HL-60/S4 treated with retinoic acid at 250 ng/mL for 4 days and 3 days (cell line): ENCODE measurements at regions not wholly inside any gene's neighbourhood (a gene's known extent, or its start where the extent isn't known, plus 50 kb on each side); places are given as distances from the start of the nearest gene placed in this dataset.
"Not testable (repeated sequence)": the region's sequence is repeated elsewhere in the genome, so short reads cannot be mapped to it uniquely, and the experiment has no call there.

Source experiments
- in situ Hi-C: fragments of 300-500 bp; cut with MboI; formaldehyde crosslinking; loops from 2 replicates; pipeline ENCODE4 v1.7.0; 2022; ENCODE audit warnings: low sequenced_read_pairs

GRCh38 chr2:220781622-220782241, 790.4 kb downstream of the EPHA4 start:
- in situ Hi-C loops = no loop called here

GRCh38 chr2:220782609-220783113, 789.4 kb downstream of the EPHA4 start:
- in situ Hi-C loops = no loop called here

- in situ Hi-C loops = no loop called here
These were observed 788.4 kb downstream of the EPHA4 start for GRCh38 chr2:220783671-220784070.

GRCh38 chr2:220785178-220785577, 786.9 kb downstream of the EPHA4 start:
- in situ Hi-C loops = no loop called here

GRCh38 chr2:220786216-220786615, 785.9 kb downstream of the EPHA4 start:
- in situ Hi-C loops = no loop called here

DNA sequence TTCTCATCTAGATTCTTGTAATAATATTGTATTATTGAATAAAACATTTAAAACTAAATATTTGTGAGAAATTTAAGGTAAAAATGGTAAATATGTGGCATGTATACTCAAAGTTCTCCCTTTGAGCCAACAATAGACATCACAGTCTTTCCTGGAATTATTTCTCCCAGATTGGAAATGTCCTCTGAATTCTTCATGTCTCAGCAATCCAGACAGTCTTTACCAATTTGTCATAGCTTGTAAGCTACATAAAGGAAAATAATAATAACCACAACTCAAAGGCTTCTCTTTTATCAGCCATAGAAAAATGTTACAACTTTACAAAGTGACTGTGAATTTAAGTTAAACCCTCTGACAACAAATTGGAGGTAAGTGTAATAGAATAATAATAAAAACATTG, 784.9 kb downstream of the EPHA4 start:
- in situ Hi-C loops = no loop called here

- in situ Hi-C loops = no loop called here
These were observed 782.1 kb downstream of the EPHA4 start for GRCh38 chr2:220789961-220790360.

- in situ Hi-C loops = no loop called here
These were observed 776.4 kb downstream of the EPHA4 start for GRCh38 chr2:220795705-220796104.

DNA sequence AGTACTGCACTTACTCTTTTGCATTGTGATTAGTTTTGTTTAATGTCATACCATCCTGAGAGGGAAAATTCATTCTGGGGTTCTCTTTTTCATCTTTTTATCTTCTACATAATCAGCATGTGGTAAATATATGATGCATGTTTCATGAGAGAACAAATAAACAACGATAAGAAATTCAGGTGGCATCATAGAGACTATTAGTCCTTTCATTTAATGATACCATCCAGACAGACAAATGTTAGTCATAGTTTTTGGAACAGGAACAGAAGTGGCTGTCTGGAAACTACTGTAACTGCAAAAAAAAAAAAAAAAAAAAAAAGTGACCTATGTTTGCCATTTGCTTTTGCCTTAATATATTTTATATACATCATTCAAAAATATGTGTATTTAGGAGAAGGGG, 761.0 kb downstream of the EPHA4 start:
- in situ Hi-C loops = no loop called here

GRCh38 chr2:220811952-220812570, 760.0 kb downstream of the EPHA4 start:
- in situ Hi-C loops = no loop called here

- in situ Hi-C loops = no loop called here
These were observed 757.7 kb downstream of the EPHA4 start for GRCh38 chr2:220814441-220814840.

DNA sequence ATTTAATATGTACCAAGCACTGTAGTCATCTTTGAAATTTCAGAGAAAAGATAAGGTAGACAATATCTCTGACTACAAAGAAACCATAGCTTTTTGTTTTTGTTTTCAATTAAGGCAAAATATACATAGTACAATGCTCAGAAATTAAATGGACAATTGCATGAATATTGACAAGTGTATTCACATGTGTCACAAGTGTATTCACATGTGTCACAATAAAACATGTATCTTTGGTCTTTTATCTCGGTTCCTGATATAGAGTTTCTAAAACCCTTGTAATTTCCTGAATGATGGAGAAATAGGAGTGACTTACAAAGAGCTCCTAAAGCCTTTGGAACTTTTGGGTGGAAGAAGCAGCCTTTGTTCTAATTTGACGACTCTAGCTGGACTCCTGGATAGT, 756.4 kb downstream of the EPHA4 start:
- in situ Hi-C loops = no loop called here

DNA sequence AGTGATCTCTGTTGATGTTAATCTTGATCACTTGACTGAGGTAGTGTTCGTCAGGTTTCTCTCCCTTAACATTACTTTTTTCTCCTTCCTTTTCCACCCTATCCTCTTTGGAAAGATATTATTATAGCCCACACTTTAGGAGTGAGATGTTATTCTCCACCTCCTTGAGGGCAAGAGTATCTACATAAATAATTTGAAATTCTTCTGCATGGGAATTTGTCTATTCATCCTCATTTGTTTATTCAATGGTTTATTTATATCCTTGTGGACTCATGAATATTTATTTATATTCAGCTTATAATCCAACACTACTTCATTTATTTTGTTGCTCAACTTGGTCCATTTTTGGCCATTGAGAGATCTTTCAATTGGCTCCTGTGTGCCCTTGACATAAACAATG, 750.4 kb downstream of the EPHA4 start:
- in situ Hi-C loops = no loop called here

GRCh38 chr2:220823590-220823989, 748.5 kb downstream of the EPHA4 start:
- in situ Hi-C loops = not testable (repeated sequence)

GRCh38 chr2:220833446-220833845, 738.7 kb downstream of the EPHA4 start:
- in situ Hi-C loops = no loop called here

DNA sequence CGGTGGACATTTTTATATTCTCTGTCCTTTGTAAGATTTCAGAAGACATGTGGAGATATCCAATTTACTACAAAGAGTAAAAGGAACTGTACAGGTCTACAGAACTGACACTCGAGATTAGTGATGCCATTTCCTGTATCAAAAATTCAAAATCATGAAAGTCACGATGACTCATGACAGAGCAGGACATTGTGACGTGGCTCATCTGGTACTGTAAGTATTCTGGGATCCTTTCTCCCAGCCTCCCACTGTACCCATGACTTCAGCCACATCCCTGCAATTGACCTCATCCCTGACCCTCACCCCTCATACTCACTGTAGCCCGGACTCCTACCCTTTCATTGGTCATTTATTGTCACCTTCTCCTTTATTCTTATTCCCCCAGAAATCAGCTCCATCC, 736.5 kb downstream of the EPHA4 start:
- in situ Hi-C loops = no loop called here

GRCh38 chr2:220837226-220837625, 734.9 kb downstream of the EPHA4 start:
- in situ Hi-C loops = no loop called here

DNA sequence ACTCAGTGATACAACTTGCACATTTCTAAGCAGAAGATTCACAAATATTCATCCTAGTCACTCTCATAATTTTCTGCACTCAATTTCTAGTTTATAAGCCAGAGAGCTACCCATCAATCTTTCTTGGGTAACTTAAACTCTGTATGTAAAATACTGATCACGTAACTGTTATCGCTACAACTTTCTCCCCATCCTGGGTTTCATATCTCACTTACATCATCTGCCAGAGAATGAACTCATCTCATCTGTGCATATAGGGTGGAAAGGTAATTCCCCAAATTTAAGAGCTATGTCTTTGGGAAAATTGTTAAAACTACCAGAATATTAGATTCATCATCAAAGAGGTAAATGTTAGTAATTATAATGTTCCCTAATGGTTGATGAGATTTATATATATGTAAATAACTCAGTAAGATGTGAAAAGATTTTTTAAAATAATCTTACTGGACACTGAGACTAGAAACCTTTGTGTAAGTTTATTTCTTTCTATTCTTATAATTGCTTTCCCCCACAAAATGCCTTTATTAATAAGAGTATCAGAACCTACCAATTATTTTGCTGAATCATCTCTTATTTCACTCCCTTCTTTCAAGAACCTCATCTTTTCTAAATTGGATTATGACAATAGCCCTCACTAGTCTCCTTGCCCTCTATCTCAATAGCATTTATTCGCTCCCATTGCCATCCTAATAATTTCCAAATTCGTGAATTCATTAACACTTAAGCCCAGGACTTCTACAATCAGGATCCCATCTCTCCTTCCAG, 729.0 kb downstream of the EPHA4 start:
- in situ Hi-C loops = no loop called here

- in situ Hi-C loops = no loop called here
These were observed 726.3 kb downstream of the EPHA4 start for GRCh38 chr2:220845766-220846273.

DNA sequence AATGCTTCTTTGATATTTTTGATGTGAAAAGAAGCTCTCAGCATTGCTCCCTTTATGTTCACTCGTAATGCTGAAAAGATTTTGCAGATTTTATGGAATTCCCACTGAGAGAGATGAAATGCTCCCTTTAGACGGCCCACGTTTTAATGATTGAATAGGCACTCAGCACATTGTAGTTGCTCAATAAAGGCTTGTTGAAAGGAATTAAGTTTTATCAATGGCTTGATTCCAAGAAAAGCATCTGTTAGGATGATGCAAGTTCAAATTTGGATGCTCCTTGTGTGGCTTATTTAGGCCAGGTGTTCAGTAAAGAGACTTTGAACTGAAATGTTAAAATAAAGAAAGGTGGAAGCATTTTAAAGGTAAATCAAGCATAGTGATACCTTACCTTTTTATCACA, 725.1 kb downstream of the EPHA4 start:
- in situ Hi-C loops = no loop called here

- in situ Hi-C loops = no loop called here
These were observed 724.5 kb downstream of the EPHA4 start for GRCh38 chr2:220847589-220847988.

GRCh38 chr2:220849433-220849832, 722.7 kb downstream of the EPHA4 start:
- in situ Hi-C loops = no loop called here
